Mesothelial cell of epicardium (in vitro differentiated cells): ENCODE measurements at regions not wholly inside any gene's neighbourhood (a gene's known extent, or its start where the extent isn't known, plus 50 kb on each side); places are given as distances from the start of the nearest gene placed in this dataset.

Experiments used
- DNase-seq, 2 experiments: peaks; one replicate each; pipeline ENCODE4 v3.0.0; 2021; ENCODE audit warnings: low spot score in 2 of 2; ENCODE audit not compliant: unreplicated experiment in 2 of 2
- H3K27ac Mint-ChIP-seq: 2 replicates; pipeline ENCODE4 v1.8.0; 2021; ENCODE audit warnings: mixed read lengths
- H3K27me3 Mint-ChIP-seq: 2 replicates; pipeline ENCODE4 v1.8.0; 2021; ENCODE audit warnings: low read depth, mixed read lengths
- H3K36me3 Mint-ChIP-seq: 2 replicates; pipeline ENCODE4 v1.8.0; 2021; ENCODE audit warnings: mixed read lengths
- H3K4me1 Mint-ChIP-seq: 2 replicates; pipeline ENCODE4 v1.8.0; 2021; ENCODE audit warnings: mixed read lengths
- H3K4me3 Mint-ChIP-seq: 2 replicates; pipeline ENCODE4 v1.8.0; 2021; ENCODE audit warnings: mild to moderate bottlenecking, moderate library complexity, mixed read lengths
- H3K9me3 Mint-ChIP-seq: 2 replicates; pipeline ENCODE4 v1.8.0; 2021; ENCODE audit warnings: mixed read lengths
- TF ChIP-seq, protein P1 (sequence below): fragments of 200-600 bp; sonication (generic); IDR thresholded peaks from one replicate; pipeline ENCODE4 v1.5.0; 2021; ENCODE audit warnings: antibody characterized with exemption; ENCODE audit not compliant: unreplicated experiment

- Mint-ChIP-seq H3K27me3 (peaks cover 30% of the 10 kb centered on the region), H3K9me3 (peaks cover 13% of the 10 kb centered on the region), H3K36me3 (no peaks in the 10 kb centered on the region), H3K27ac (no peak overlapping the region), H3K4me1 (peaks cover 7% of the 10 kb centered on the region), H3K4me3 (no peak overlapping the region)
- DNase-seq = no peak
- TF ChIP-seq, protein P1, sequence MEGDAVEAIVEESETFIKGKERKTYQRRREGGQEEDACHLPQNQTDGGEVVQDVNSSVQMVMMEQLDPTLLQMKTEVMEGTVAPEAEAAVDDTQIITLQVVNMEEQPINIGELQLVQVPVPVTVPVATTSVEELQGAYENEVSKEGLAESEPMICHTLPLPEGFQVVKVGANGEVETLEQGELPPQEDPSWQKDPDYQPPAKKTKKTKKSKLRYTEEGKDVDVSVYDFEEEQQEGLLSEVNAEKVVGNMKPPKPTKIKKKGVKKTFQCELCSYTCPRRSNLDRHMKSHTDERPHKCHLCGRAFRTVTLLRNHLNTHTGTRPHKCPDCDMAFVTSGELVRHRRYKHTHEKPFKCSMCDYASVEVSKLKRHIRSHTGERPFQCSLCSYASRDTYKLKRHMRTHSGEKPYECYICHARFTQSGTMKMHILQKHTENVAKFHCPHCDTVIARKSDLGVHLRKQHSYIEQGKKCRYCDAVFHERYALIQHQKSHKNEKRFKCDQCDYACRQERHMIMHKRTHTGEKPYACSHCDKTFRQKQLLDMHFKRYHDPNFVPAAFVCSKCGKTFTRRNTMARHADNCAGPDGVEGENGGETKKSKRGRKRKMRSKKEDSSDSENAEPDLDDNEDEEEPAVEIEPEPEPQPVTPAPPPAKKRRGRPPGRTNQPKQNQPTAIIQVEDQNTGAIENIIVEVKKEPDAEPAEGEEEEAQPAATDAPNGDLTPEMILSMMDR = no peak
Observed at GRCh38 chr10:131000244-131000643, 311.3 kb downstream of the TCERG1L start.

GRCh38 chr10:131000743-131001142, 310.8 kb downstream of the TCERG1L start:
- H3K9me3 Mint-ChIP-seq = peaks cover 13% of the 10 kb centered on the region
- no peak overlapping the region for H3K27ac Mint-ChIP-seq
- H3K4me1 Mint-ChIP-seq = peaks cover 7% of the 10 kb centered on the region
- H3K27me3 Mint-ChIP-seq = peaks cover 30% of the 10 kb centered on the region
- H3K4me3 Mint-ChIP-seq = no peak overlapping the region
- H3K36me3 Mint-ChIP-seq = no peaks in the 10 kb centered on the region
- no peak for DNase-seq
- TF ChIP-seq, protein P1 = no peak

DNA sequence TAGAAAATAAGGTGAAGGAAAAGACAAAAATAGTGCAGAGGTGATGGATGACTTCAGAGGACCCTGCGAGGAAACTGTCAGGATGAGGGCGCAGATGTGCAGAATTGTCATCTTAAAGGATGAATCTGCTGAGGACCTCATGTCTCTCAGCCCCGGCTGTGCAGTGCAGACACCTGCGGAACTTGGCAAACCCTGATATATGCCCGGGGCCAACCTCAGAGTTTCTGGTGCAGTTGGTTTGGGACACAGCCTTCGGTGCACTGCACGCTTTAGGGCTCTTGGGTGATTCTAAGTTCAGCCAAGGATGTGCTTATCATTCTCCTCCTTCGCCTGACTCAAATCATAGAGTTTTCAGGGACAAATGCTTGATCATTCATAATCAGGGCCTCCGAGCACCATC, 310.1 kb downstream of the TCERG1L start:
- TF ChIP-seq, protein P1 = no peak
- Mint-ChIP-seq H3K27me3 (peaks cover 29% of the 10 kb centered on the region), H3K9me3 (peaks cover 8% of the 10 kb centered on the region), H3K4me1 (peaks cover 7% of the 10 kb centered on the region), H3K27ac (no peak overlapping the region), H3K4me3 (no peak overlapping the region), H3K36me3 (no peaks in the 10 kb centered on the region)
- DNase-seq = no peak

- Mint-ChIP-seq H3K4me3 (no peak overlapping the region), H3K27ac (no peak overlapping the region), H3K36me3 (no peaks in the 10 kb centered on the region), H3K9me3 (peaks cover 5% of the 10 kb centered on the region), H3K27me3 (peaks cover 24% of the 10 kb centered on the region), H3K4me1 (peaks cover 7% of the 10 kb centered on the region)
- TF ChIP-seq, protein P1 = no peak
- no peak for DNase-seq
Observed at GRCh38 chr10:131002031-131002861, 309.3 kb downstream of the TCERG1L start.

DNA sequence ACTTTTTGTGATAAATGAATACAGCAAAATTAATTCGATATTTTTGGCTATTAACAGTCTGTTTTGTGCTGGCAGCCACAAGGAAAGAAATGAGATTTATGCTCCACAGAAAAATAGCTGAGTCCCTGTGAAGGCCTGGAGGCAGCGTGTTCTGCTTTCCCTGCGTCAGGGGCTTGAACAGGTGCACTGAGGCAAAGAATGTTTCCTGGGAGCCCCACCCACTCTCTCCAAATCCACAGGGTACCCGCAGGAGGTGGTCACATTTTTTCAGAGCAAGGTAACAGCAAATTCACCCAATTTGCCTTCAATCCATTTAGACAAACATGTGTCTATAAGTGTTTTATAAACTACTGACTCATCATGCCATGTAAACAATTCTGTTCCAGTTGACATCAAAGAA, 308.1 kb downstream of the TCERG1L start:
- peaks cover 5% of the 10 kb centered on the region for H3K9me3 Mint-ChIP-seq
- DNase-seq = no peak
- H3K36me3 Mint-ChIP-seq = no peaks in the 10 kb centered on the region
- no peak overlapping the region for H3K27ac Mint-ChIP-seq
- H3K27me3 Mint-ChIP-seq = peaks cover 20% of the 10 kb centered on the region
- TF ChIP-seq, protein P1 = no peak
- H3K4me3 Mint-ChIP-seq = no peak overlapping the region
- H3K4me1 Mint-ChIP-seq = peaks cover 7% of the 10 kb centered on the region

GRCh38 chr10:131004276-131004675, 307.2 kb downstream of the TCERG1L start:
- Mint-ChIP-seq H3K27ac (no peak overlapping the region), H3K27me3 (peaks cover 17% of the 10 kb centered on the region), H3K9me3 (peaks cover 5% of the 10 kb centered on the region), H3K4me3 (no peak overlapping the region), H3K36me3 (no peaks in the 10 kb centered on the region), H3K4me1 (peaks cover 7% of the 10 kb centered on the region)
- TF ChIP-seq, protein P1 = no peak
- DNase-seq = no peak
